NB4 (cell line): ENCODE measurements at regions not wholly inside any gene's neighbourhood (a gene's known extent, or its start where the extent isn't known, plus 50 kb on each side); places are given as distances from the start of the nearest gene placed in this dataset.

Experiments used
- DNase-seq: peaks from one replicate; pipeline ENCODE4 v3.0.0; 2010; ENCODE audit warnings: low read depth
- H3K4me3 ChIP-seq: one replicate; pipeline ENCODE4 v1.5.1; 2011; ENCODE audit warnings: mild to moderate bottlenecking, low read depth, low read length, moderate library complexity
- CTCF ChIP-seq: IDR thresholded peaks from one replicate; pipeline ENCODE4 v1.5.1; 2012; ENCODE audit warnings: low read depth, low read length
- MAX ChIP-seq: IDR thresholded peaks from 2 replicates; pipeline ENCODE4 v1.6.1; 2011; ENCODE audit warnings: low read depth, low read length
- MYC ChIP-seq: IDR thresholded peaks from 2 replicates; pipeline ENCODE4 v1.6.1; 2011; ENCODE audit warnings: low read depth, low read length
- POLR2A ChIP-seq: IDR thresholded peaks from 2 replicates; pipeline ENCODE4 v1.6.1; 2011; ENCODE audit warnings: mild to moderate bottlenecking; ENCODE audit not compliant: insufficient read length; ENCODE audit errors: extremely low read depth

- TF ChIP-seq MAX (no peak), MYC (no peak), CTCF (no peak), POLR2A (no peak)
- H3K4me3 ChIP-seq: no peak overlapping the region
- DNase-seq: no peak
These were observed 82.1 kb downstream of the NEUROD6 start for GRCh38 chr7:31258391-31258790.

GRCh38 chr7:31256506-31256905, 84.0 kb downstream of the NEUROD6 start:
- TF ChIP-seq MAX: no peak
- no peak for TF ChIP-seq CTCF
- TF ChIP-seq MYC: no peak
- TF ChIP-seq POLR2A: no peak
- no peak overlapping the region for H3K4me3 ChIP-seq
- DNase-seq: peak; percentile 27

- TF ChIP-seq MYC (no peak), CTCF (no peak), POLR2A (no peak), MAX (no peak)
- no peak overlapping the region for H3K4me3 ChIP-seq
- peak; percentile 40 for DNase-seq
These were observed 85.6 kb downstream of the NEUROD6 start for GRCh38 chr7:31254926-31255325.

- DNase-seq: no peak
- no peak overlapping the region for H3K4me3 ChIP-seq
- TF ChIP-seq POLR2A (no peak), CTCF (no peak), MAX (no peak), MYC (no peak)
These were observed 87.0 kb downstream of the NEUROD6 start for GRCh38 chr7:31253532-31253931.

GRCh38 chr7:31251441-31251840, 89.1 kb downstream of the NEUROD6 start:
- H3K4me3 ChIP-seq: no peak overlapping the region
- TF ChIP-seq CTCF (no peak), POLR2A (no peak), MAX (no peak), MYC (no peak)
- no peak for DNase-seq

GRCh38 chr7:31249671-31250070, 90.9 kb downstream of the NEUROD6 start:
- DNase-seq: no peak
- H3K4me3 ChIP-seq: no peak overlapping the region
- TF ChIP-seq POLR2A (no peak), MAX (no peak), MYC (no peak), CTCF (no peak)
